ENCODE measurements at regions not wholly inside any gene's neighbourhood (a gene's known extent, or its start where the extent isn't known, plus 50 kb on each side); places are given as distances from the start of the nearest gene placed in this dataset.
"Not testable (repeated sequence)": the region's sequence is repeated elsewhere in the genome, so short reads cannot be mapped to it uniquely, and the experiment has no call there.

DNA sequence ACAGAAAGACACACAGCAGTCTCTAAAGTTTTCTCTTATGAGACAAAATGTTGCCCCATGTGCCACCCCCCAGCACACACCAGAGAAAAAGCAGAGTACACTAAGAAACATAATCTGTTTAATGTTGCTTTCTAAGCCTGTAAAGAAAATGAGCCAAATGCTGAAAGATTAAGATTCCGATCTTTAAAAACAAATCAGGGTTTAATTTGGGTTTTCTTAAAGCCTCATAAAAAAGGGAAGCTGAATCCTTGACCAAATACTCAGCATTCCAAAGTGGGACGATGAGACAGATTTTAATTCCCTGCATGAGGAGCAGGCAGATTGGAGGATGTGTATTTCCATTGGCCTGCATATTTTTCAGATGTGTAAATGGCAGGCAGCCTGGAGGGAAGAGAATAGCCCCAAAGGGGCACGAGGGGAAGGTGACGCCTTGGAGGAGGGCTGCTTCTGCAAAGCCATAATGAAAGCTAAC is 118.4 kb downstream of the COPRS start:
- in situ Hi-C loops (cut with MboI; ENCODE audit: low sequenced_read_pairs, unreplicated experiment) = no loop called here
- DNase-seq (ENCODE audit: low spot score) = no peak
- TF ChIP-seq, protein P1, sequence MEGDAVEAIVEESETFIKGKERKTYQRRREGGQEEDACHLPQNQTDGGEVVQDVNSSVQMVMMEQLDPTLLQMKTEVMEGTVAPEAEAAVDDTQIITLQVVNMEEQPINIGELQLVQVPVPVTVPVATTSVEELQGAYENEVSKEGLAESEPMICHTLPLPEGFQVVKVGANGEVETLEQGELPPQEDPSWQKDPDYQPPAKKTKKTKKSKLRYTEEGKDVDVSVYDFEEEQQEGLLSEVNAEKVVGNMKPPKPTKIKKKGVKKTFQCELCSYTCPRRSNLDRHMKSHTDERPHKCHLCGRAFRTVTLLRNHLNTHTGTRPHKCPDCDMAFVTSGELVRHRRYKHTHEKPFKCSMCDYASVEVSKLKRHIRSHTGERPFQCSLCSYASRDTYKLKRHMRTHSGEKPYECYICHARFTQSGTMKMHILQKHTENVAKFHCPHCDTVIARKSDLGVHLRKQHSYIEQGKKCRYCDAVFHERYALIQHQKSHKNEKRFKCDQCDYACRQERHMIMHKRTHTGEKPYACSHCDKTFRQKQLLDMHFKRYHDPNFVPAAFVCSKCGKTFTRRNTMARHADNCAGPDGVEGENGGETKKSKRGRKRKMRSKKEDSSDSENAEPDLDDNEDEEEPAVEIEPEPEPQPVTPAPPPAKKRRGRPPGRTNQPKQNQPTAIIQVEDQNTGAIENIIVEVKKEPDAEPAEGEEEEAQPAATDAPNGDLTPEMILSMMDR (IDR thresholded peaks at IDR 0.05; ENCODE audit: borderline replicate concordance, control extremely low read depth, extremely low read depth, insufficient read depth, missing control alignments) = no peak

DNA sequence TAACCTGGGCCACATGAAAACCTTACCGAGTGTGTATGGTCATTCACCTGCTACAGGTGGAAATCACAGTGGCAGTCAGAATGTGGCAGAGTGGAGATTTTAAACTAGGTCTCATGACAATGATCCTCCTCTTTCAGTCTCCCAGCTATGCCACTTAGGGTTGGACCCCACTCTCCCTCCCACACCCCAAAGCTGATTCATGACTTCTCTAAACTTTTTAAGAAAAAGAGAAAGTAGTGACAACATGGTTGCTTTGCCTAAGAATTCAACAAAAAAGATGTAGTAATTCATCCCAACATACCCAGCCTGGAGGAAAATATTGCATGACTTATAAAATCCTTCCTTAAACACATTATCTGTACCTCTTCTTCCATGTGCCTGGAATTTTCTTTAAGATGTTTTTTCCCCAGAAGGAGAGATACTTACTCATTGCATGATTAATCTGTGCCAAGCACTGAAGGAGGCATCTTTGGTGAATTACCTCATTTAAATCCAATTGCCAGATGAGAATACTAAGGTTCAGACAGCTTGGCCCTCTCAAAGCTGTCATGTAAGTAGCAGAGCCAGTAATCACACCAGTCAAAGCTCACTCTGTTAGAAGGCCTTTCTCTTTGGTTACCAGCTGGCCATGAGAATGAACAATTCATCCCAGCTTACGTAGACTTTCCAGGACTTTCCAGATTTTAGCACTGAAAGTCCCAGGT is 119.9 kb downstream of the COPRS start:
- in situ Hi-C loops (cut with MboI; ENCODE audit: low sequenced_read_pairs, unreplicated experiment) = no loop called here
- TF ChIP-seq, protein P1 (IDR thresholded peaks at IDR 0.05; ENCODE audit: borderline replicate concordance, control extremely low read depth, extremely low read depth, insufficient read depth, missing control alignments) = no peak
- DNase-seq (ENCODE audit: low spot score) = no peak

DNA sequence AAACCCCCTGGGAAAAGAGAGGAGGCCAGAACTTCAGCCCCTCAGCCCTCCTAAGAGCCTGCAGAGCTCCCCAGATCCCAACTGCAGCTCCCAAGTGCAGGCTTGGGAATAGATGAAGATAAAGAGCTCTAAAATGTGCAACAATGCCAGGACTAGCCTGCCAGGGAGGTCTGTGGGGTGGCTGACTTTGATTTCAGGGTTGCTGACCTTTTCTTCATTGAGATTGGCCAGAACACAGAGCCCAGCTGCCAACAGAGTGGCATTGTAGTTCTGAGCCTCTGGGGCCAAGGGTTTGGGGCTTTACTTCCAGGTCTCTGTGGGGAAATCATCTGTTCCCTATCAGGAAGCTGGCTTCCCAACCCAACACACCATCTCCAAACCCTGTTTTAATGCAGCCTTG is 120.6 kb downstream of the COPRS start:
- TF ChIP-seq, protein P1 (IDR thresholded peaks at IDR 0.05; ENCODE audit: borderline replicate concordance, control extremely low read depth, extremely low read depth, insufficient read depth, missing control alignments) = no peak
- in situ Hi-C loops (cut with MboI; ENCODE audit: low sequenced_read_pairs, unreplicated experiment) = no loop called here
- no peak for DNase-seq (ENCODE audit: low spot score)

DNA sequence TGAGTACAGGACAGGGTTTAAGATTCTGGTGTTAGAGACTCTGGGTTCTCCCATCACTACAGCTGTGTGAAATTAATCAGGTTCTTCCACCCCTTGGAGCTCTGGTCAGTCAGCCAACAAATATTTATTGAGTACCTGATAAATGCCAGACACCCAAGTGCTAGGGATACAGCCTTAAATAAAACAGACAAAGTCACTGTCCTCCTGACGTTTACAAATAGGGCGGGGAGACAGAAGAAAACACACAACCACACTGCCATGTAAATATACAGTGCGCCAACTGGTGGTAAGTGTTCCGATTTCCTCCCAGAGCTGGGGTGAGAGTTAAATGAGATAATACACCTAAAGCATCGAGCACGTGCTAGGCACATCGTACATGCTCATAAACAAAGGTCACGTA is 121.0 kb downstream of the COPRS start:
- in situ Hi-C loops (cut with MboI; ENCODE audit: low sequenced_read_pairs, unreplicated experiment) = no loop called here
- TF ChIP-seq, protein P1 (IDR thresholded peaks at IDR 0.05; ENCODE audit: borderline replicate concordance, control extremely low read depth, extremely low read depth, insufficient read depth, missing control alignments) = no peak
- DNase-seq (ENCODE audit: low spot score) = no peak

DNA sequence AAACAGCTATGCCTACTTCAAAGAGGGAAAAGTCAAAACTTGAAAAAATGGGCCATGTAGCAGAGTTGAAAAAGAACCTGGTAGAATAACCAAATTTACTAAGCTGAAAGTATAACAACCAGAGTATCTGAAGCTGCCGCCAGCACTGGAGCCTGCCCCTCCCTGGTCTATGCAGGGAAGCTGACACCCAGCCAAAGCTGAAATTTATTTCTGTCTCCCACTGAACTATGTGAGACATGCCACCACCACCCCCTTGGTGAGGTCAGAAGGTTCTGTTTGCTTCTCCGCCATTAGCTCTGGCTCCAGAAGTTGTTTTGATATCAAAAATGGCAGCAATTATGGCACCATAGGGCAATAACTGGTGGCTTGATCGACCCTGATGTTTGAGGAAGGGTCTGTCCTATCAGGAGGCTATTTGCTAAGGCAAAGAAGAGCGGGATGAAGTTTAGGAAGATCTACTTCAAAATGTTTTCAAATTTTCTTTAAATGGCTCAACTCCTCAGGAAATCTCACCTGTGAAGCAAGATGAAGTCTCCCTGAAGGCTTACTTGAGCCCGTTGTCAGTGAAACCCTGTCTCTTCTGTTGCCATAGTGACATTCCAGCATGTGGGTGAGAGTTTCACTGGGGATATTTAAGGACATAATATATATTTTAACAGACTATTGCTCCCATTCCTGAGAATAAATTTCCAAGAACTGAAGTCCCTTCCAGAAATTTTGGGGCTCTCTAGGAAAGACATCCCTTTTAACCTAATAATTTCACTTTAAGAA is 122.0 kb downstream of the COPRS start:
- in situ Hi-C loops (cut with MboI; ENCODE audit: low sequenced_read_pairs, unreplicated experiment) = no loop called here
- TF ChIP-seq, protein P1 (IDR thresholded peaks at IDR 0.05; ENCODE audit: borderline replicate concordance, control extremely low read depth, extremely low read depth, insufficient read depth, missing control alignments) = no peak
- DNase-seq (ENCODE audit: low spot score) = no peak

DNA sequence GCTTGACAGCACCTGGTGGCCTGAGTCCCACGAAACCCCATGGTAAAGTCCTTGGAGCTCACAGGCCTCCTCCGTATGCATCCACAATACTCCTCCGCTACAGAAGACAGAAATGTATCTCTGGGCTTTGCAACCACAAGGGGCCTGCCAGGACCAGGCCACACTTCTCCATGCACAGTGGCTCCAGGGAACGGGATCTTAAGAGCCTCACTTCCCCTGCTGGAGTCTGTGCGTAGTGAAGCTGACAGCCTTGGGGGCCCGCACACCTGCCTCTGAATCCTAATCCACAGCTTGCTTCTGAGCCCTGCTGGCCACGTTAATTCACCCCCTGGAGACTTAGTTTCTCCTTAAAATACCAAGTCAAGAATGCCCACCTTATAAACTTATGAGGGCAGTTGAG is 125.7 kb downstream of the COPRS start:
- in situ Hi-C loops (cut with MboI; ENCODE audit: low sequenced_read_pairs, unreplicated experiment) = no loop called here
- DNase-seq (ENCODE audit: low spot score) = no peak

DNA sequence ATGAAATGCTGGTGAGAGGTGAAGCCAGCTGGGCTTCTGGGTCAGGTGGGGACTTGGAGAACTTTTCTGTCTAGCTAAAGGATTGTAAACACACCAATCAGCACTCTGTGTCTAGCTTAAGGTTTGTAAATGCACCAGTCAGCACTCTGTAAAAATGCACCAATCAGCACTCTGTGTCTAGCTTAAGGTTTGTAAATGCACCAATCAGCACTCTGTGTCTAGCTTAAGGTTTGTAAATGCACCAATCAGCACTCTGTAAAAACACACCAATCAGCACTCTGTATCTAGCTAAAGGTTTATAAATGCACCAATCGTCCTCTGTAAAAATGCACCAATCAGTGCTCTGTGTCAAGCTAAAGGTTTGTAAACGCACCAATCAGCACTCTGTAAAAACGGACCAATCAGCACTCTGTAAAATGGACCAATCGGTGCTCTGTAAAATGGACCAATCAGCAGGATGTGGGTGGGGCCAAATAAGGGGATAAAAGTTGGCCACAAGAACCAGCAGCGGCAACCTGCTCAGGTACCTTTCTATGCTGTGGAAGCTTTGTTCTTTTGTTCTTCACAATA is 127.4 kb downstream of the COPRS start:
- in situ Hi-C loops (cut with MboI; ENCODE audit: low sequenced_read_pairs, unreplicated experiment); DNase-seq (ENCODE audit: low spot score): not testable (repeated sequence)

More for the DNA sequence above, 125.7 kb downstream of the COPRS start:
- TF ChIP-seq, protein P1 (IDR thresholded peaks at IDR 0.05; ENCODE audit: borderline replicate concordance, control extremely low read depth, extremely low read depth, insufficient read depth, missing control alignments) = no peak
